ENCODE measurements at regions not wholly inside any gene's neighbourhood (a gene's known extent, or its start where the extent isn't known, plus 50 kb on each side); places are given as distances from the start of the nearest gene placed in this dataset.

- Histone ChIP-seq H3K27ac (ENCODE audit: low read length) (no peak overlapping the region), H3K4me3 (ENCODE audit: low read depth in 2 of 2, low read length in 2 of 2) (no peak overlapping the region), H3K36me3 (ENCODE audit: control insufficient read depth, insufficient read depth, low read length) (no peaks in the 10 kb centered on the region), H3K9me3 (ENCODE audit: control insufficient read depth, insufficient read depth, low read depth, low read length) (no peaks in the 10 kb centered on the region), H3K4me1 (ENCODE audit: control insufficient read depth, insufficient read depth, low read length) (no peaks in the 10 kb centered on the region), H3K27me3 (ENCODE audit: control insufficient read depth, insufficient read depth, low read length) (peaks cover 6% of the 10 kb centered on the region)
- DNase-seq (ENCODE audit: low read depth, low spot score) (no peak), ATAC-seq (no peak)
- POLR2A ChIA-PET = no interaction called here
- no TSS peak for BruUV-seq (replicated peaks)
- intact Hi-C loops (cut with micrococcal nuclease; ENCODE audit: unreplicated experiment) (no loop called here), in situ Hi-C loops (cut with HindIII; ENCODE audit: low pct_unique_long_range_greater_than_20kb, low sequenced_read_pairs) (no loop called here)
- CTCF ChIA-PET = no interaction called here
- TF ChIP-seq SIN3A (IDR thresholded peaks at IDR 0.05; ENCODE audit: borderline replicate concordance, insufficient read depth, low read depth, low read length) (no peak), TCF7L2 (IDR thresholded peaks at IDR 0.05; ENCODE audit: low read depth, low read length) (no peak), POLR2AphosphoS5 (IDR thresholded peaks at IDR 0.05; ENCODE audit: low read depth, low read length) (no peak)
- TF ChIP-seq, protein P1, sequence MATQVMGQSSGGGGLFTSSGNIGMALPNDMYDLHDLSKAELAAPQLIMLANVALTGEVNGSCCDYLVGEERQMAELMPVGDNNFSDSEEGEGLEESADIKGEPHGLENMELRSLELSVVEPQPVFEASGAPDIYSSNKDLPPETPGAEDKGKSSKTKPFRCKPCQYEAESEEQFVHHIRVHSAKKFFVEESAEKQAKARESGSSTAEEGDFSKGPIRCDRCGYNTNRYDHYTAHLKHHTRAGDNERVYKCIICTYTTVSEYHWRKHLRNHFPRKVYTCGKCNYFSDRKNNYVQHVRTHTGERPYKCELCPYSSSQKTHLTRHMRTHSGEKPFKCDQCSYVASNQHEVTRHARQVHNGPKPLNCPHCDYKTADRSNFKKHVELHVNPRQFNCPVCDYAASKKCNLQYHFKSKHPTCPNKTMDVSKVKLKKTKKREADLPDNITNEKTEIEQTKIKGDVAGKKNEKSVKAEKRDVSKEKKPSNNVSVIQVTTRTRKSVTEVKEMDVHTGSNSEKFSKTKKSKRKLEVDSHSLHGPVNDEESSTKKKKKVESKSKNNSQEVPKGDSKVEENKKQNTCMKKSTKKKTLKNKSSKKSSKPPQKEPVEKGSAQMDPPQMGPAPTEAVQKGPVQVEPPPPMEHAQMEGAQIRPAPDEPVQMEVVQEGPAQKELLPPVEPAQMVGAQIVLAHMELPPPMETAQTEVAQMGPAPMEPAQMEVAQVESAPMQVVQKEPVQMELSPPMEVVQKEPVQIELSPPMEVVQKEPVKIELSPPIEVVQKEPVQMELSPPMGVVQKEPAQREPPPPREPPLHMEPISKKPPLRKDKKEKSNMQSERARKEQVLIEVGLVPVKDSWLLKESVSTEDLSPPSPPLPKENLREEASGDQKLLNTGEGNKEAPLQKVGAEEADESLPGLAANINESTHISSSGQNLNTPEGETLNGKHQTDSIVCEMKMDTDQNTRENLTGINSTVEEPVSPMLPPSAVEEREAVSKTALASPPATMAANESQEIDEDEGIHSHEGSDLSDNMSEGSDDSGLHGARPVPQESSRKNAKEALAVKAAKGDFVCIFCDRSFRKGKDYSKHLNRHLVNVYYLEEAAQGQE (IDR thresholded peaks at IDR 0.05; ENCODE audit: insufficient read depth in 1 of 2, low read depth in 2 of 2, low read length in 1 of 2) = no peak
- TF ChIP-seq, protein P2, sequence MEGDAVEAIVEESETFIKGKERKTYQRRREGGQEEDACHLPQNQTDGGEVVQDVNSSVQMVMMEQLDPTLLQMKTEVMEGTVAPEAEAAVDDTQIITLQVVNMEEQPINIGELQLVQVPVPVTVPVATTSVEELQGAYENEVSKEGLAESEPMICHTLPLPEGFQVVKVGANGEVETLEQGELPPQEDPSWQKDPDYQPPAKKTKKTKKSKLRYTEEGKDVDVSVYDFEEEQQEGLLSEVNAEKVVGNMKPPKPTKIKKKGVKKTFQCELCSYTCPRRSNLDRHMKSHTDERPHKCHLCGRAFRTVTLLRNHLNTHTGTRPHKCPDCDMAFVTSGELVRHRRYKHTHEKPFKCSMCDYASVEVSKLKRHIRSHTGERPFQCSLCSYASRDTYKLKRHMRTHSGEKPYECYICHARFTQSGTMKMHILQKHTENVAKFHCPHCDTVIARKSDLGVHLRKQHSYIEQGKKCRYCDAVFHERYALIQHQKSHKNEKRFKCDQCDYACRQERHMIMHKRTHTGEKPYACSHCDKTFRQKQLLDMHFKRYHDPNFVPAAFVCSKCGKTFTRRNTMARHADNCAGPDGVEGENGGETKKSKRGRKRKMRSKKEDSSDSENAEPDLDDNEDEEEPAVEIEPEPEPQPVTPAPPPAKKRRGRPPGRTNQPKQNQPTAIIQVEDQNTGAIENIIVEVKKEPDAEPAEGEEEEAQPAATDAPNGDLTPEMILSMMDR (IDR thresholded peaks at IDR 0.05) = no peak
Measured at GRCh38 chr17:73933164-73933766, 270.2 kb upstream of the RPL38 start.

- Histone ChIP-seq H3K9me3 (ENCODE audit: control insufficient read depth, insufficient read depth, low read depth, low read length) (no peaks in the 10 kb centered on the region), H3K4me1 (ENCODE audit: control insufficient read depth, insufficient read depth, low read length) (no peaks in the 10 kb centered on the region), H3K27ac (ENCODE audit: low read length) (no peak overlapping the region), H3K4me3 (ENCODE audit: low read depth in 2 of 2, low read length in 2 of 2) (no peak overlapping the region), H3K36me3 (ENCODE audit: control insufficient read depth, insufficient read depth, low read length) (no peaks in the 10 kb centered on the region), H3K27me3 (ENCODE audit: control insufficient read depth, insufficient read depth, low read length) (peaks cover 6% of the 10 kb centered on the region; the same call in 1 of the 2 replicates)
- BruUV-seq (replicated peaks) = no TSS peak
- POLR2A ChIA-PET = no interaction called here
- in situ Hi-C loops (cut with HindIII; ENCODE audit: low pct_unique_long_range_greater_than_20kb, low sequenced_read_pairs) (no loop called here), intact Hi-C loops (cut with micrococcal nuclease; ENCODE audit: unreplicated experiment) (no loop called here)
- no peak for DNase-seq (ENCODE audit: low read depth, low spot score)
- no peak for ATAC-seq
- CTCF ChIA-PET = no interaction called here
- TF ChIP-seq, protein P2 (IDR thresholded peaks at IDR 0.05) = no peak
- TF ChIP-seq, protein P1 (IDR thresholded peaks at IDR 0.05; ENCODE audit: insufficient read depth in 1 of 2, low read depth in 2 of 2, low read length in 1 of 2) = no peak
- TF ChIP-seq SIN3A (IDR thresholded peaks at IDR 0.05; ENCODE audit: borderline replicate concordance, insufficient read depth, low read depth, low read length) (no peak), TCF7L2 (IDR thresholded peaks at IDR 0.05; ENCODE audit: low read depth, low read length) (no peak), POLR2AphosphoS5 (IDR thresholded peaks at IDR 0.05; ENCODE audit: low read depth, low read length) (no peak)
Measured at GRCh38 chr17:73933871-73934270, 269.6 kb upstream of the RPL38 start.

Data from Panc1 (cell line).